NCI-H524 treated with DMSO at 0.1 percent for 48 hours (cell line): ENCODE measurements at regions not wholly inside any gene's neighbourhood (a gene's known extent, or its start where the extent isn't known, plus 50 kb on each side); places are given as distances from the start of the nearest gene placed in this dataset.

Source experiments
- DNase-seq: peaks from one replicate; lab custom pipeline; 2025; lab: John Stamatoyannopoulos, UW

GRCh38 chr2:176612036-176612435, 342.8 kb downstream of the MTX2 start:
- DNase-seq = no peak

GRCh38 chr2:176612736-176613135, 343.5 kb downstream of the MTX2 start:
- no peak for DNase-seq

DNA sequence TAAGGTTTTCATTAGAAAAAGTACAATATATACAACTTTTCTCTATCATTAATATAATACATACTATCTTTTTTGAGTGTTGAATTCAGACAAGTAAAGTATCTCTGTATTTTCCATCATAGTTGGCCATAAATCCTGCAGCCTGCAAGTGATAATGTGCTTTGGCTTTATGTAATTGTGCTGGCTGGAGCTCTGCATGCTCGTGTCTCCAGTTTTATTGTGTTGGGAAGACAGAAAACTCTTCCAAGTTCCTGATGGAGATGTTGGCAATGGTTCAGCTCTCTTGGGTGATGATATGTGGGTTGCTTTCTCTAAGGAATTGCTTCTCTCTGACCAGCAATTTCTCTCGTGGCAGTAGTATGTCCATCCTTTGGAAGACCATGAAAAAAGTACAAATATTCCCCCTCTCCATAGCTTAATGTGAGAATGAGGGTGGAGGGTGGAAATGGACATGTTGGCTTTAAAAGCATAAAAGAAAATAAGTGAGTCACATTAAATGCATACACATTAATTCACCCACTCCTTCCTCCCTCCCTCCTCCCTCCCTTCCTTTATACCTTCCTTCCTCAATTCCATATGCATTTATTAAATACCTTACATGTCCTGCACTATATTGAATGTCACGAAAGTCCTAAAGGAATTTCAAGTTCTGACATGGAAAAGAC, 344.2 kb downstream of the MTX2 start:
- no peak for DNase-seq

GRCh38 chr2:176614049-176614448, 344.8 kb downstream of the MTX2 start:
- DNase-seq = no peak

DNA sequence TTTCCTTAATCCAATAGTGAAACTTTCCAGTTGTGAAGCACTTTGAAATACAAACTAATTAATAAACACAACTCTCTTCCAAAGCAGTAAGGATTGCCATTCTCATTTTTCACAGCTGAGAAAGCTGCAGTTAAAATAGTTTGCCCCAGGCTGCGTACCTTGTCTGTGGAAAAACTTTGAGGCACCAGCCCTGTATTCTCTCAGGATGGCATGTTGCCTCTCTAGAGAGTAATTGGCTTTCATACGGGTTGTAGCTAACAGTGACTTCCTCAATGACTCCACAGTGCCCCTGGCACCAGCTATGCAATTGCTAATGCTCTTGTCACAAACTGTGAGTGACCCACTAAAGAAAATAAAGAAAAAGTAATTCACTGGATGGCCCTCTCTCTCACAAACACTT, 345.7 kb downstream of the MTX2 start:
- no peak for DNase-seq

DNA sequence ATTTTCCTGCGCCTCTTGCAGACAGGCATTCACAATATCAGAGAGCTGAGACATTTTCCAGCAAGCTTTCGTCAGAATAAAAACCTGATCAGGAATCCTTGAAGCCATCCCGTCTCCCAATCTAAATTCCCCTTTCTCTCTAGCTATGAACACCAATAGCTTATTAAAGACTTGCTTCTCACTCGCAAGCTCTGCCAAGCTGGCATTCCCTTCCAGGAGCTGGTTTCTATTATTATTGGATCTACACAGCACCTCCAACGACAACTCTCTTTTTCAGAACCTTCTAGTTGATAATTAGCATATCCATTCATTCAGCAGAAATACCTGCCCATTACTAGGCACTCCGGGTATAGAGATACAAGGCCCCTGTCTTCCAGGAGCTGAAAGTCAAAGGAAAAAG, 350.3 kb downstream of the MTX2 start:
- no peak for DNase-seq

DNA sequence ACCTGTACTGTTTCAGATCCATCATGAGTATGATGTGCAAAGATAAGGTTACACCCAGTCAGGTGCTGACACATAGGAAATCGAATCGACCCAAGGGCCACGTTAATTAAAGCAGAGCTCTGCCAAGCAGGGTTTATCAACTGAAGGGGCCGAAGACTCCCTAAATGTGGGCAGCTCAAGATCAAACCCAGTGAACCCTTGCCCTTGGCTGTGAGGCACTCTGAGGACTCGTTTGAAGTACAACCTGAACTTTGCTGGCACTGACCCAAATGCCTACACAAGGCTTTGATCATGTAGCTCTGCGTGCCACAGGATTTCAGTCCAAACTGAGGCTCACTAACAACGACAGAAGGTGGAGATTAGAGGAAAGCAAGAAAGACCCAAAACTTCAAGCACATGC, 352.1 kb downstream of the MTX2 start:
- DNase-seq = no peak

GRCh38 chr2:176622792-176623191, 353.6 kb downstream of the MTX2 start:
- no peak for DNase-seq

DNA sequence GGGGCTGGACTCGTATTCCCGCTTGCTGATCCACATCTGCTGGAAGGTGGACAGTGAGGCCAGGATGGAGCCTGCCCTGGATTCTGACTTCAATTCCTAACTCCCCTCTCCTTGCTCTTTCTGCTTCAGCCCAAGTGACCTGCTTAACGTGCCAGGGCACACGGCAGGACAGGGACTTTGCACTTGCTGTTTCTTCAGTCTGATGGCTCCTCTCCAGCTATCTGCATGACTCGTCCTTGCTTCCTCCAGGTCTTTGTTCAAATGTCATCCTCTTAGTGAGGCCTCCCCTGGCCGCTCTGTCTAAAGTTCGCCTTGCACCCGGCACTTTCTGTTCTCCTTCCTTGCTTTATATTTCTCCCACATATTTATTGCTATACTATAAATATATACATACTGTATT, 357.6 kb downstream of the MTX2 start:
- DNase-seq = no peak

- DNase-seq = no peak
These were observed 359.2 kb downstream of the MTX2 start for GRCh38 chr2:176628438-176628837.

DNA sequence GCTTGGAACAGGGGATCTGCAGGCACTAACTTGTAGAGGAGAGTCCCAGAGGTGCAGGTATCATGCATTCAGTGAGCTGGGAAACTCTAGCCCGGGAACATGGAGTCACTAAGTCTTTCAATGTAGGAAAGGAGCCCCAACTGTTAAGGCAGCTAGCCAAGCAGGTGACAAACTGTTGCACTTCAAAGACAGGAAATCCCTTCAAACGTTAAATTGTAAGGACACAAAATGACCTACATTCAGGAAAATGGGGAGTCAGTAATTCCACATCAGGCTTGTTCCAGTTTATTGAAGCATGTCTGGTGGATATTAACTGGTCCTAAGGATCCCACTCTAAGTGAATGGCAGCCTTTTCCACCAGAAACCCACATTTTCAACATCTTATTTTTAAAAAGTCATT, 364.5 kb downstream of the MTX2 start:
- no peak for DNase-seq

DNA sequence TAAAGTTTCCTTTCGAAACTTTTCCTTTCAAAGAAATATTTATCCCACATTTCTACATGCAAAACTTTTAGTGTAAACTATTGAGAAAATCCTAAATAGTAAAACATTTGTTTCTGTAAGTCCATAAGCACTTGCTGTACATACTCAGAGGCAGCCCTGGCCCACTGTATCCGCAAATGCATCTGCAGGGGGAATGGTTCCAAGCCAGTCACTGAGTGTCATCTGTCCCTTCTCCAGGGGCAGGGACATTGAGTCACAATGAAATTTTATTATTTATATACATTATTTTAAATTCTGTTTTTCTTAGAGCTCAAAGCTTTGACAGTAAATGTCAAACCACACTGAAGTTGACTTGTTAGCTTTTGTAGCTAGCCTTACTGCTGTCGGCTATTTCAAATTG, 367.2 kb downstream of the MTX2 start:
- no peak for DNase-seq

DNA sequence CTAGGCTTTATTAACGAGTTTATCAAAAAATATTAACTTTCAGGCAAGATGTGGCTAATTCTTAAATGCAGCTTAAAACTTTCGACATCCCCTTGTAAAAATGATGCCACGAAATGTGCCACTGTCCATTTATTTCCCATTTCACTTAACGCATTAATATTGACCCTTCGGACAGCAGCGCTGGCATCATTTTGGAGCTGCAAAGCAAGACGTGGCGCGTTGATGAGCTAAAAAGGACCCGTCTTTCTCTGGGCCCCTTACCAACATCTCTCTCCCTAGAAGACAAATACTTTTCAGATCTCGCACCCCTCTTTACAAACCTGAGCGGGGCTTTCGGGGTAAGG, 367.9 kb downstream of the MTX2 start:
- no peak for DNase-seq

- no peak for DNase-seq
These were observed 368.4 kb downstream of the MTX2 start for GRCh38 chr2:176637486-176638166.

- DNase-seq = no peak
These were observed 369.1 kb downstream of the MTX2 start for GRCh38 chr2:176638167-176639015.

DNA sequence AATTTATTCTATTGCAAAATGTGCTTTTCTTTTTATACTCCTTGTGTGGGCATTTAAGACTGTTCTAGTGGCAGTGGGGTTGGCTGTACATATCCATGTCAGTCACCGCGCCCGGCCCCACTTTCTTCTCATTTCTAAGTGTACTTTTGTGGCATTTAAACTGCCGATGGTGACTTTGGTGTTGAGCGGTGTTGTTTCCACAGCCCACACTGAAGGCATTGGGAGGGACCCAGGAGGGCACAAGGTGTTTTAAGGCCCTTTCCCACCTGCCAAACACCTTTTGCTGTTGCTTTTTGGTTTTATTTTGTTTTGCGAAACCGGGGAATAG, 369.7 kb downstream of the MTX2 start:
- no peak for DNase-seq

GRCh38 chr2:176639671-176640070, 370.4 kb downstream of the MTX2 start:
- no peak for DNase-seq

- no peak for DNase-seq
These were observed 372.2 kb downstream of the MTX2 start for GRCh38 chr2:176641436-176641835.

GRCh38 chr2:176642074-176642473, 372.8 kb downstream of the MTX2 start:
- DNase-seq = no peak

GRCh38 chr2:176643646-176644045, 374.4 kb downstream of the MTX2 start:
- no peak for DNase-seq

DNA sequence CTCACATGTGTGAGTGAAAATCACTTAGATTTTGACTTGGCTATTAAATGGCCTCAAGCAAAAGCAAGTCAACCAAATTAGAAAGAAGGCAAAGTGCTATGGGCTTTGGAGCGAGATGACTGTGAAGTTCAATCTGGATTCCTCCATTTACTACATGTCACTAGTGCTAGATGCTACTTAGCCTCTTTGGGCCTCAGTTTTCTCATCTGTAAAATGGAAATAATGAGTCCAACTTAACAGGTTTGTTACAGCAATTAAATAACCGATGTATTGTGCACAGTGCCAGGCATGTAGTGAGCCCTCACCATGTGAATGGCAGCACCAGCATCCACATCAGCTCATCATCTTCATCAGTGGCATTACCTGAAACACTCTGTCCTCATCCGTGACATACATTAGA, 376.3 kb downstream of the MTX2 start:
- DNase-seq = no peak

DNA sequence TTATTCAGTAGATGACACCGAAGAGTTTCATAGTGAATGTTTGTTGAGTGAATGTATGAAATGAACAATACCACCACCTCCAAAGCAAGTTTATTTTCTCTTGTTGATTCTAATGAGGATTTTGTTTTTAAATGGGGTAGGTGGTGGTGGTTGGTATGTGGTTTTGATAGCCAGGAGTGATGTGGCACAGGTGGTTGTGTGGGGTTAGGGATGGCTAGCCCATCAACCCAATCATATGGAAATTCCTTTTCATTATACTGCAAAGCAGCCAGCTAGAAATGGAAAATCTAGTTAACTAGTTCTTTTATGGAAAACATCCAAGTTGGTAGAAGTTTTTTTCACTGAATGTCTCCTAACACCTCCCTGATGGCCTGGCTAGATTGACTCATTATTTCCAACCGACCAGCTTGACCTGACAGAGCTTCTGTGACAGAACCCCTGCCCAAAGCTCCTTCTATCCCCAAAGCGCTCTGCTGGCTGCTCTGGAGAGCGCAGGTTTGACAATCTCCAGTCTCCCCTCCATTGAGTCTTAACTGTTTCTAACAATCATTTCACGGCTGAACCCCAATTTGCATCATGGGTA, 376.9 kb downstream of the MTX2 start:
- DNase-seq = no peak
